H7 (cell line): ENCODE measurements at regions not wholly inside any gene's neighbourhood (a gene's known extent, or its start where the extent isn't known, plus 50 kb on each side); places are given as distances from the start of the nearest gene placed in this dataset.

Experiments
- DNase-seq: peaks from one replicate; pipeline ENCODE4 v3.0.0; 2012
- H3K27me3 ChIP-seq: 2 replicates; pipeline ENCODE4 v1.6.0; 2011; ENCODE audit warnings: mild to moderate bottlenecking, low read length; ENCODE audit not compliant: control insufficient read depth, insufficient read depth
- H3K36me3 ChIP-seq: replicated peaks from 2 replicates; pipeline ENCODE4 v1.5.1; 2011; ENCODE audit warnings: low read length; ENCODE audit not compliant: control insufficient read depth, insufficient read depth
- H3K4me3 ChIP-seq: 2 replicates; pipeline ENCODE4 v1.5.1; 2011; ENCODE audit warnings: low read depth, mild to moderate bottlenecking, control low read depth, low read length, moderate library complexity; ENCODE audit not compliant: insufficient read depth

- DNase-seq = no peak
- Histone ChIP-seq H3K36me3 (no peaks in the 10 kb centered on the region; the same call in 1 of the 2 replicates), H3K27me3 (peaks cover 22% of the 10 kb centered on the region), H3K4me3 (no peak overlapping the region)
Observed at GRCh38 chr21:45592208-45592619, 50.0 kb upstream of the SLC19A1 start.

GRCh38 chr21:45592626-45593134 is 50.4 kb upstream of the SLC19A1 start:
- H3K36me3 ChIP-seq = no peaks in the 10 kb centered on the region; the same call in 1 of the 2 replicates
- DNase-seq = no peak
- peaks cover 22% of the 10 kb centered on the region for H3K27me3 ChIP-seq
- no peak overlapping the region for H3K4me3 ChIP-seq

GRCh38 chr21:45593162-45594022 is 50.1 kb upstream of the PCBP3 start:
- Histone ChIP-seq H3K27me3 (peaks cover 20% of the 10 kb centered on the region), H3K36me3 (no peaks in the 10 kb centered on the region; the same call in 1 of the 2 replicates), H3K4me3 (no peak overlapping the region)
- DNase-seq = peak; percentile 54
